NCI-H187 (cell line): ENCODE measurements at regions not wholly inside any gene's neighbourhood (a gene's known extent, or its start where the extent isn't known, plus 50 kb on each side); places are given as distances from the start of the nearest gene placed in this dataset.
A peak's percentile ranks its signal among the peaks of the same experiment; 100 is the strongest.

Experiments used
- DNase-seq, 2 experiments: peaks; one replicate each; lab custom pipeline; 2025; lab: John Stamatoyannopoulos, UW

DNA sequence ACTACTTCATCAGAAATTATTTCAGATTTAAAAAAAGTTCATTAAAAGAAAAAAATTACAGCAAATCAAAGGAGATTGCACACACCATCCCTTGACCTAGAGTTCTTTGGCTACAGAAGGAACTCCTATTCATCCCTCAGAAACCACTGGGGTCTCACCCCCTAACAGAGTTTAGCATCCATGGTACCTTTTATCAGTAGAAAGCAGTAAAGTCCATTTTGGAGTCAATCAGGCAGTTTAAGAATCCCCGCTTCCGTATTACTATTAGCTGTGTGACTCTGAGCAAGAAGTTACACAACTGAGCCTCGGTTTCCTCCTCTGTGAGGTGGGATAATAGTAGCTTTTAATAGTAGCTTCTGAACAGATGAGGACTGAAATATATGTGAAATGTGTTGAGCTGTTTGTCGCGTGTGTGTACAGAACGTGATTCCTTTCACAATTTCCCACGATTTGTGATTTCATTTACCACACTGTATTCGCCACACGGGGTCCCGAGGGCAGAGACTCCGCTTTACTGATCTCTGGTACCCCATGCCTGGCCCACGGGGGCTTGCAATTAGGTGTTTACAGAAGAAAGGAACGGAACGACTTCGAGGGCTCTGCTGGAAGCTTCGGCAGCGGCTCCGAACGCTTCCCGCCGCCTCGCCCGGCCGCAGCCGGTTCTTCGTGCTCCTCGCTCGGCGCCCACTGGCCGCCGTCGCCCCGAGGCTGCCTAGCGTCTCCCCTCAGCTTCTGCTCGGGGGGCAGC is 72.5 kb upstream of the ZBED5 start:
- peak in 1 of 2 experiments; percentile 51 for DNase-seq

DNA sequence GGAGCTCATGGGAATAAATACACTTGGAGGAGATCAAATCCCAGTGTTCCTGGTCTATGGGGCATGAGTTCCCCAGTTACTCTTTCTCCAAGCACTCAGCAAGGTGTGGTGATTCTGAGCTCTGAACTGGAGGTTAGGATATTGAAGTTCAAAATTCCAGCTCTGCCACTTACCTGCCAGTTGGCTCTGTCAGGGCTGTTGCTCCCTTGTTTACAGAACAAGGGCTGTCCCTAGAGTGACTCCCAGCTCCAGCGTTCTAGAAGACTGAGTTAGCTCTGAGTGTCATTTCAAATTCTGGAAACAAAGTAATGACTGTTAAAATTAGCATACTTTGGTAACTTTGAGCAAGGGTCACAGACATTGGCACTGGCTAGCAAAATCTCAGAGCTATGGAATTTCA is 69.7 kb upstream of the ZBED5 start:
- no peak for DNase-seq

DNA sequence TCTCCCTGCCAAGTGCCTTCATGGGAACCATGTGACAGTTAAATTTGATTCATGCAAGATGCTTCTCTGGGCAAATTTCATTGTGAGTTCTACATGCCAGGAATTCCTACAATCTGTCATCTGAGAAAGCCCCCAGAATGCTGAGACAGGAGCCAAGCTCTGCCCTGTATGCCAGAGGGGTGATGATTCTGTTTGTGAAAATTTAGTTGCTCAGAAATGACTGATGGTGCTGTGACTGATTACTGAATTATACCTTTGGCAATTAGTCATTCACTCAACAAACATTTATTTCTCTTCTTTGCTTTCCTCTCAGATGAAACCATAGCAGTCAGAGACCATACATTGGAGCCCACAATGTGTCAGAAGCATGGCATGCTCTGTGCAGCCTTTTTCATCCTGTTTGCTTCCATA is 69.0 kb upstream of the ZBED5 start:
- no peak for DNase-seq

DNA sequence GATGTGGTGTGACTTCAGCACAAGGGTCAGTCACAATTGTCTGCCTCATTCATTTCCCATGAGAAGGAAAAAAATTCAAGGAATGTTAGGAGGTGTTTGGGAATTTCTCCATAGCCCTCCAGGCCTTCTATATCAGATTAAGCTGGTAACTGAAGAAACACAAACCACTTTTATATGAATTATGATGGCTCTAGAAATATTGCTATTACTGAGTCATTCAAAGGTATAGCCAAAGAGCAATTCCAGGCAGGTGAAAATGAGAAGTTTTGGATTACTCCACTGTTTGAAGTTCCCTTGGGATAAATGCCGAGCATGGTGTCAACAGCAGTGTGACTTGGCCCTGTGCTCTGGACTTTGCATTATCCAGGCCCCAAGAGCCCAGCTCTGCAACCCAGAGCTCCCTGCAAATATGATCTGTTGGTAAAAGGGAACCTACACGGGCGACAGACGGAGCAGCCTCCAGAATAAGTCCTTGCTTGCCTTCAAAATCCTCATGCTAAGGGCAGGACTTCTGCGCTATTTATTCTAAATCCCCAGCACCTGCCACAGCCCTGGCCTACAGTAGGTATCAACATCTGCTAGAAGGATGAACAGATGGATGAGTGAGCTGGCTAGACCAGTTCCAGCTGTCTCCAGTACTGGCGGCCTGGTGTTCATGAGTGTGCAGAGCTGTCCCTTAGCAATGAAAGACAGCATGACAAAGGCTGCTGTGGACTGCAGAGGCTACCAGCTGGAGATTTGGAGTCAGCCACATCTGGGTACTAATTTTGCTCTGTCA is 67.5 kb upstream of the ZBED5 start:
- DNase-seq: no peak

DNA sequence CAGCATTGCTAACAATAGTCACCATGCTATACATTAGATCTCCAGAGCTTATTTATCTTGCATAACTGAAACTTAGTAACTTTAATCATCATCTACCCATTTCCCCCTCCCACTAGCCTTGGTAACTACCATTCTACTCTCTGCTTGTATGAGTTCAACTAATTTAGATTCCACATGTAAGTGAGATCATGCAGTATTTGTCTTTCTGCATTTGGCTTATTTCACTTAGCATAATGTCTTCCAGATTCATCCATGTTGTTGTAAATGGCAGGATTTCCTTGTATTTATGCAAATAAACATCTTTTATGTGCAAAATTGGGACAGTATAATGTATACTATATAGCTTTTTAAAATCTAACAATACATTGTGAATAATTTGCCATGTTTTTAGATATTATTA is 66.0 kb upstream of the ZBED5 start:
- DNase-seq: no peak

DNA sequence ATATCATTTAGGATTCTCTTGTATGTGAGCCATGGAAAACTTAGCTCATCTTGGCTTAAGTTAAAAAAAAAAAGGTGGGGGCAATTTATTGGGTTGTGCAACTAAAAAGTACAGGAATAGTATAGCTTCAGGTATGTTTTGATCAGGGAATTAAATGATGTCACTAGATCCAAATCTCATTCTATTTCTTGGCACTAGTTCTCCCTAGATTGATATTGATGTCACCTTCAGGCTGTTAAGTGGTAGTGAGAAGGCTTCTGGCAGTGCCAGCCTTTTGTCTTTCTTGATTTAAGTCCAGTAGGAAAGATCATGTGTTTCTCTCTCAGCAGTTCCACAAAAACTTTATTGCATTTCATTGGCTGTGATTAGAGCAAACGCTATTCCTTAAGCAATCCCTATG is 65.0 kb upstream of the ZBED5 start:
- no peak for DNase-seq

DNA sequence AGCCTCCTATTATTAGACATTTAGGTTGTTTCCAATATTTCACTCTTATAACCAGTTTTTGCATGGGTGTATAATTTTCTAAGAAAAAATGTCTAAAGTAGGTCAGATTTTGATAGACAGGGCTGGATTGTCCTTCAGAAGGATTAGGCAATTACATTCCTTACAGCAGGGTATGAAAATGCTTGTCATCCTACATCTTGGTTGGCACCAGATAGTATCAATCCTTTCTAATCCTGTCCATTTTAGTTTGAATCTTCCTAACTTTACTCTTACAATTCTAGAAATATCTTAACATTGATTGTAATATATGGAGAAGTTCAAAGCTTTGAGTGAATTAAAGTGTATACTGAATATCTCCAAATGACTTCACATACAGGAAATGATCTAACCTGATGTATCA is 63.0 kb upstream of the ZBED5 start:
- DNase-seq: no peak

DNA sequence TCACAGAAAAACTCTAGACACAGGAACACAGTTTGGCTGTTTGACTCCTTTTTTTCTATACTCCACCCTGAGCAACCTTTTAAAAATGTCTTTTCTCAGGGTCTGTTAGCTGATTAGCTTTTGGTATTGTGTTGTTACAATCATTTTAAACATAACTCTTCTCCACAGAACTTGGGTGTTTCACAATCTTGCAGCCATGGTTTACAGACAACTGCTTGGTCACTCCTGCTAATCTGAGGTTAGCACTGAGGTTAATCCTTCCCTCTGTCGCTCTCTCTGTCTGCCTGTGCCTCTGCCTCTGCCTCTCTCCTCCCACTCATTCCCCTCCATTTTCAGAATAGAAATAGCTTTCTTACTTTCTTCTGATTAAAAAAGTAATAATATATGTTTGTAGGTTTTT is 62.4 kb upstream of the ZBED5 start:
- no peak for DNase-seq

DNA sequence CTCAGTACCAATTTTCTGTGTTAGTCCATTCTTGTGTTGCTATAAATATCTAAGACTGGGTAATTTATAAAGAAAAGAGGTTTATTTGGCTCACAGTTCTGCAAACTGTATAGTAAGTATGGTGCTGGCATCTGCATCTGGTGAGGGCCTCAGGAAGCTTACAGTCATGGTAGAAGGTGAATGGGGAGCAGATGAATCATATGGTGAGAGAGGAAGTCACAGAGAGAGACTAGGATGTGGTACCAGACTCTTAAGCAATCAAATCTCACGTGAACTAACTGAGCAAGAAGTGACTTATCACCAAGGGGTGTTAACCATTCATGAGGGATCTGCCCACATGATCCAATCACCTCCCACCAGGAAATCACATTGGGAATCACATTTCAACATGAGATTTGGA is 60.8 kb upstream of the ZBED5 start:
- no peak for DNase-seq

DNA sequence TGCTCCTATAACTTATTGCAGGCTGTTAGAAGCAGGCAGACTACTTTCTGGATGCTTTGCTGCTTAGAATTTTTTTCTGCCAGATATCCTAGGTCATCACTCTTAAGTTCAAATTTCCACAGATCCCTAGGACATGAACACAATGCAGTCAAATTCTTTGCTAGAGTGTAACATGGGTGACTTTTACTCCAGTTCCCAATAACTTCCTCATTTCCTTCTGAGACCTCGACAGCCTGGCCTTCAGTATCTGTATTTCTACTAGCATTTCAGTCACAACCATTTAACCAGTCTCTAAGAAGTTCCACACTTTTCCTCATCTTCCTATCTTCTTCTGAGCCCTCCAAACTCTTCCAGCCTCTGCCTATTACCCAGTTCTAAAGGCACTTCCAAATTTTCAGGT is 60.4 kb upstream of the ZBED5 start:
- DNase-seq: no peak

DNA sequence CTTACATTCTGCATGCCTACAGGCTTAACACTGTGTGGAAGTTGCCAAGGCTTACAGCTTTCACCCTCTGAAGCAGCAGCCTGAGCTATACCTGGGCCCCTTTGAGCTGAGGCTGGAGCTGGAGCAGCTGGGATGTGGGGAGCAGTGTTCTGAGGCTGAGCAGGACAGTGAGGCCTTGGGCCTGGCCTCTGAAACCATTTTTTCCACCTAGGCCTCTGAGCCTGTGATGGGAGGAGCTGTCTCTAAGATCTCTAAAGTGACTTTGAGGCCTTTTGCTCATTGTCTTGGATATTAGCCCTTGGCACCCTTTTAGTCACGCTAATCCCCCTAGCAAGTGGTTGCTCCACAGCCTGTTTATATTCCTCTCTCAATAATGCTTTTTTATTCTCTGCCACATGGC is 59.9 kb upstream of the ZBED5 start:
- DNase-seq: no peak

DNA sequence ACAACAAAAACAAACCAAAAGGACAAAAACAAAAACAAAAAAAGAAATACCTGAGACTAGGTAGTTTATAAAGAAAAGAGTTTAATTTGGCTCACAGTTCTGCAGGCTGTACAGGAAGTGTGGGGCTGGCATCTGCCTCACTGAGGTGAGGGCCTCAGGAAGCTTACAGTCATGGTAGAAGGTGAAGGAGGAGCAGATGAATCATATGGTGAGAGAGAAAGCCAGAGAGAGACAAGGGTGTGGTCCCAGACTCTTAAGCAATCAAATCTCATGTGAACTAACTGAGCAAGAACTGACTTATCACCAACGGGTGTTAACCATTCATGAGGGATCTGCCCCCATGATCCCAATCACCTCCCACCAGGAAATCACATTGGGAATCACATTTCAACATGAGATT is 58.8 kb upstream of the ZBED5 start:
- no peak for DNase-seq

DNA sequence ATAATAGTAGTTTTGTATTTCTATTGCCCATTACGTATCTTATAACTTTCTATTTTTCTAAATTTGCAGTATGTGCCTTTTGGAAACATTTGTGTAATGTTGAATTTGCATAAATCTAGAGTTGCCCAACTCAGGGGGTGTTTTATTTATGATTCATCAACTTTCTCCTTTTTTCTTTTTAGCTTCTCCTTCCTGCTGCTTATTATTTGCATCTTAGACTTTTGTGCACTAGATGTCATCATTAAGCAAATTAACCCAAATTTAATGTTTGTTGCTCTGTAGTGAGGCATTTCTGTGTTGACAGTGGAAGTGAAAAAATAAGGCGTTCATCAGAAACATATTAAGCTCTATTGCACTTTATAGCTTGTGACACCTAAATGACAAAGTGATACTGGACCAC is 56.2 kb upstream of the ZBED5 start:
- no peak for DNase-seq

DNA sequence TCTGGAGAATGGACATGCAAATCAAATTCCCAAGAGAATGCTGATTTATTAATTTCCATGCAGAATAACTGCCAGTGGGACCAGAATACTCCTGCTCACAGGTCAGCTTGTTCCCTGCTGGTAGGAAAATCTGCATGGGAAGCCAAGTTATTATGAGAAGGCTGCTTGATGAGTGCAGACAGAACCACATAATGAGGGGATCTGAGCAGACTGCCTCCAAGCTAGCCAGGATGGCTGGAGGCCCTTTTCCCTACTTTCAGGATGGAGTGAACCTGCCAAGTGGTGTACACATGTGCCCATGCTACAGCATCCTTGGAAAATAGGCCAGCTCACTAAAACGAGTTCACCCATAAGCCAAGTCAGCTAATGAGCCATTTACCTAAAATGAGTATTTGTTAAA is 55.2 kb upstream of the ZBED5 start:
- DNase-seq: no peak

DNA sequence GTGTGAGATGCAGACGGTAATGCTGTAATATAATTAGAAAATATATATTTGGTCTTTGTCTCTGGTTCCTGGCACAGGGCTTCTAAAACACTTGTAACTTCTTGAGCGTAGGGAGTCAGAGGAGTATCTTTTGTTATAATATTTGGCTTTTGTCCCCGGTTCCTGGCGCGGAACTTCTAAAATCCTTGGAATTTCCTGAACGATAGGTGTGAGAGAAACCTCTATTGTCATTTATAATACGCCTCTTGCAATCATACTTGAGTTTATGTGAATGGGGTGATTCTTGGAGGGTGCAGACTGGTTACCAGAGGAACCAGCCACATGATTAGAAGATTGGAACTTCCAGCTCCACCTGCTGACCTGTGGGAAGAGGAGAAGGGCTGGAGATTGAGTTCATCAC is 54.1 kb upstream of the ZBED5 start:
- DNase-seq: peak in 1 of 2 experiments; percentile 11

DNA sequence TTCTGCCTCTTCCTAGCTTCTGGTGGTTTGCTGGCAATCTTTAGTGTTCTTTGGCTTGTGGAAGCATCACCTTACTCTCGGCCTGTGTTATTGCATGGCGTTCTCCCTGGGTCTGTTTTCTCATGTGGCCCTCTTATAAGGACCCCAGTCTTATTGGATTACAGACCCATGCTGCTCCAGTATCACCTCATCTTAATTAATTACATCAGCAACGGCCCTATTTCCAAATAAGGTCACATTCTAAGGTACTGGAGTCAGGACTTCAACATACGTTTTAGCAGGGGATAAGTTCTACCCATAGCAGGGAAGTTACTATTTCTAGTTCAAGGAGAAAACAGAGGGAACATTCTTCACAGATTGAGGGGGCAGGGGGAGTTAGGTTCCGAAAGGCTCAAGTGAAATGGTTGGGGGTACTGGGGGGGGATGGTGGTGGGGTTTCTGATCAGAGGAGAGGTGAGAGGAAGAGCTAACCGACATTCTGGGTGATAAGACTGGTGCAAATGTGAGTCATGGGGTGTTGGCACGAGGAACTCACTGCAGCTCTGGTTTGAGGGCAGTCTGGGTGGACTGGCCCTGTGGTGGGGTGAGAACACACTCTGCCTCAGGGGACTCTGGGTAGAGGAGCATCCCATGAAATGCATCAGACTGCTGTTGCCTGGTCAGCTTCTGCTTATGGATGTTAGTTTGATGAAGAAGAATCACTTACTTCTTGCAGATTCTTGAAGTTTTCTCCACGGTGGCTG is 51.5 kb upstream of the ZBED5 start:
- DNase-seq: no peak

DNA sequence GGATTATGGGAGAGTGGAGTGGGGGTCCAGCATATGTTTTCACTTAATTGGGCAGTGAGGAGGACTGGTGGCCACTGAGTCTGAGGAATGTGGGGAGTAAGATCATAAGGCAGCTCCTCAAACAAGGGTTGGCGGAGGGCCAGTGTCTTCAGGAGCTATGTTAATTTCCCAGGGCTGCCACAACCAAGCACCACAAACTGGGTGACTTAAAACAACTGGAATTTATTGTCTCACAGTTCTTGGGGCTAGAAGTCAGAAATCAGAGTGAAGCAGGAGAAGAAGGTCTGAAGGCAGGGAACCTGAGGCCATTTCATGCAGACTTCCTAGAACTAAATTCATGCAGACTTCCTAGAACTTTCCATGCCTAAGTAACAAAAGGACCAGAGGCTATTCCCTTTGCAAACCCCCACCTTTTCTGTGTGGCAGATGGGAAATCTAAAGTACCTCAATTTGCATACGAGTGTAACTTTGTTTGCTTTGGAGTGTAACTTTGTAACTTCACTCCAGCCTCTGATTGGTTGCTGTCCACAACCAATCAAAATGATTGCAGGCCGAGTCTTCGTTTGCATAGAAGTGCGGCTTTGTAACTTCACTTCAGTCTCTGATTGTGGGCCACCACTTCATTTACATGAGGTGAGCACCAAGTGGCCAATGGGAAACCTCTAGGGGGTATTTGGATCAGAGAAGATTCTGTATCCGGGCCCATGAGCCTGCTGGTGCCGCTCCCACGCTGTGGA is 50.5 kb upstream of the ZBED5 start:
- DNase-seq: no peak
